SK-N-SH (cell line): ENCODE measurements at regions not wholly inside any gene's neighbourhood (a gene's known extent, or its start where the extent isn't known, plus 50 kb on each side); places are given as distances from the start of the nearest gene placed in this dataset.

Source experiments
- CTCF ChIA-PET: fragments of 300-600, 350-600 bp; formaldehyde crosslinking; extraction: SDS; loops from one replicate; lab custom pipeline; 2021; lab: Yijun Ruan, JAX
- POLR2A ChIA-PET: fragments of 350-600 bp; sonication (Branson Sonifier 250); formaldehyde crosslinking; extraction: SDS; loops from one replicate; lab custom pipeline; 2020; ENCODE audit warnings: antibody characterized with exemption, inconsistent platforms; lab: Yijun Ruan, JAX
- DNase-seq: peaks from one replicate; pipeline ENCODE4 v3.0.0; 2012
- H2AFZ ChIP-seq: fragments of 200-600 bp; sonication (generic); 2 replicates; pipeline ENCODE4 v1.8.1; 2016; ENCODE audit warnings: antibody characterized with exemption, mild to moderate bottlenecking, low read depth
- H3F3A ChIP-seq: fragments of 200-600 bp; sonication (generic); replicated peaks from 2 replicates; pipeline ENCODE3; 2016; ENCODE audit warnings: antibody characterized with exemption, mild to moderate bottlenecking; ENCODE audit not compliant: insufficient read depth
- H3K27ac ChIP-seq, 2 experiments: fragments of 200-500 bp in 1 of 2; fragments of 200-600 bp in 1 of 2; sonication (Bioruptor generic) in 1 of 2; sonication (generic), shearing (Covaris generic) in 1 of 2; 2 replicates each; pipeline versions ENCODE4 v1.5.1 to v1.6.1; 2014 to 2016; ENCODE audit warnings: low read depth in 2 of 2, inconsistent platforms in 1 of 2, low read length in 1 of 2, mild to moderate bottlenecking in 1 of 2, mixed read lengths in 1 of 2
- H3K27me3 ChIP-seq: fragments of 200-600 bp; sonication (generic), shearing (Covaris generic); 2 replicates; pipeline ENCODE4 v1.6.1; 2016; ENCODE audit warnings: mixed run types; ENCODE audit not compliant: insufficient read depth
- H3K36me3 ChIP-seq, 2 experiments: fragments of 200-500 bp in 1 of 2; fragments of 200-600 bp in 1 of 2; sonication (Bioruptor generic) in 1 of 2; sonication (generic) in 1 of 2; replicated peaks in 1 of 2; 2 replicates each; pipeline versions ENCODE3 to v1.5.1; 2014 to 2016; ENCODE audit warnings: low read length in 1 of 2, mild to moderate bottlenecking in 1 of 2; ENCODE audit not compliant: insufficient read depth in 2 of 2, control insufficient read depth in 1 of 2
- H3K4me1 ChIP-seq, 2 experiments: fragments of 200-500 bp in 1 of 2; fragments of 200-600 bp in 1 of 2; sonication (Bioruptor generic) in 1 of 2; sonication (generic), shearing (Covaris generic) in 1 of 2; 2 replicates each; pipeline versions ENCODE4 v1.5.1 to v1.6.1; 2014 to 2016; ENCODE audit warnings: low read depth in 1 of 2, low read length in 1 of 2, mixed run types in 1 of 2; ENCODE audit not compliant: insufficient read depth in 2 of 2, control insufficient read depth in 1 of 2
- H3K4me2 ChIP-seq: fragments of 200-600 bp; sonication (generic), shearing (Covaris generic); 2 replicates; pipeline ENCODE4 v1.6.1; 2017; ENCODE audit warnings: mixed run types
- H3K4me3 ChIP-seq, 2 experiments: fragments of 200-500 bp in 1 of 2; fragments of 200-600 bp in 1 of 2; sonication (Bioruptor generic) in 1 of 2; sonication (generic), shearing (Covaris generic) in 1 of 2; 2 replicates each; pipeline versions ENCODE4 v1.5.1 to v1.8.1; 2014 to 2016; ENCODE audit warnings: low read depth in 2 of 2, inconsistent platforms in 1 of 2, low read length in 1 of 2, mild to moderate bottlenecking in 1 of 2, mixed read lengths in 1 of 2, moderate library complexity in 1 of 2
- H3K79me2 ChIP-seq: fragments of 200-600 bp; sonication (generic); 2 replicates; pipeline ENCODE4 v1.8.1; 2017; ENCODE audit warnings: mild to moderate bottlenecking; ENCODE audit not compliant: insufficient read depth
- H3K9ac ChIP-seq: fragments of 200-600 bp; sonication (generic); 2 replicates; pipeline ENCODE4 v1.6.1; 2017; ENCODE audit warnings: mixed run types
- H3K9me2 ChIP-seq: fragments of 200-600 bp; sonication (generic); 2 replicates; pipeline ENCODE4 v1.6.1; 2017; ENCODE audit warnings: mixed run types
- H3K9me3 ChIP-seq: fragments of 200-600 bp; sonication (generic); 2 replicates; pipeline ENCODE4 v1.6.1; 2017; ENCODE audit warnings: mixed run types, mild to moderate bottlenecking, moderate library complexity
- H4K20me1 ChIP-seq: fragments of 200-600 bp; sonication (generic); 2 replicates; pipeline ENCODE4 v1.6.1; 2017; ENCODE audit warnings: mild to moderate bottlenecking, mixed run types; ENCODE audit not compliant: insufficient read depth
- CHD2 ChIP-seq: fragments of 150-350 bp; IDR thresholded peaks from 2 replicates; pipeline ENCODE4 v1.6.1; 2018; ENCODE audit warnings: low read length; ENCODE audit not compliant: partially characterized antibody
- EP300 ChIP-seq, 2 experiments: IDR thresholded peaks; 2 replicates each; pipeline versions ENCODE4 v1.4.0 to v1.6.1; 2012; ENCODE audit warnings: borderline replicate concordance in 1 of 2, low read depth in 1 of 2, low read length in 1 of 2
- FOSL2 ChIP-seq: IDR thresholded peaks from 2 replicates; pipeline ENCODE4 v1.4.0; 2012; ENCODE audit warnings: low read depth, mild to moderate bottlenecking, moderate library complexity, borderline replicate concordance
- FOXJ3 ChIP-seq: sonication (generic); formaldehyde crosslinking; IDR thresholded peaks from 2 replicates; pipeline ENCODE4 v1.5.1; 2020; ENCODE audit warnings: mild to moderate bottlenecking, missing genetic modification reagents
- FOXM1 ChIP-seq: IDR thresholded peaks from 2 replicates; pipeline ENCODE4 v1.4.0; 2012; ENCODE audit warnings: low read depth, mild to moderate bottlenecking
- GABPA ChIP-seq: IDR thresholded peaks from 2 replicates; pipeline ENCODE4 v1.4.0; 2012; ENCODE audit warnings: low read depth, mild to moderate bottlenecking
- MEF2A ChIP-seq: IDR thresholded peaks from 2 replicates; pipeline ENCODE4 v1.4.0; 2012; ENCODE audit warnings: low read depth, borderline replicate concordance
- NFIC ChIP-seq: IDR thresholded peaks from 2 replicates; pipeline ENCODE4 v1.4.0; 2012; ENCODE audit warnings: borderline replicate concordance
- POLR2AphosphoS5 ChIP-seq: IDR thresholded peaks from 2 replicates; pipeline ENCODE4 v1.6.1; 2012; ENCODE audit warnings: low read depth, low read length
- REST ChIP-seq: IDR thresholded peaks from 2 replicates; pipeline ENCODE4 v1.6.1; 2012; ENCODE audit warnings: mild to moderate bottlenecking, low read depth, low read length, moderate library complexity
- RFX5 ChIP-seq: IDR thresholded peaks from 2 replicates; pipeline ENCODE4 v1.6.1; 2012; ENCODE audit warnings: mild to moderate bottlenecking, improper control_type of control experiment, low read length
- SMC3 ChIP-seq: IDR thresholded peaks from 2 replicates; pipeline ENCODE4 v1.6.1; 2012; ENCODE audit warnings: low read depth, low read length, improper control_type of control experiment
- TEAD4 ChIP-seq: IDR thresholded peaks from 2 replicates; pipeline ENCODE4 v1.4.0; 2012; ENCODE audit warnings: mild to moderate bottlenecking, borderline replicate concordance; ENCODE audit not compliant: insufficient read depth
- USF1 ChIP-seq: IDR thresholded peaks from 2 replicates; pipeline ENCODE4 v1.4.0; 2012; ENCODE audit warnings: low read depth, borderline replicate concordance
- WGBS: methylation state at CpG from one replicate; pipeline ENCODE4 v1.1.6; 2017; ENCODE audit warnings: low lambda C conversion rate; 5-methylcytosine and 5-hydroxymethylcytosine counted together

DNA sequence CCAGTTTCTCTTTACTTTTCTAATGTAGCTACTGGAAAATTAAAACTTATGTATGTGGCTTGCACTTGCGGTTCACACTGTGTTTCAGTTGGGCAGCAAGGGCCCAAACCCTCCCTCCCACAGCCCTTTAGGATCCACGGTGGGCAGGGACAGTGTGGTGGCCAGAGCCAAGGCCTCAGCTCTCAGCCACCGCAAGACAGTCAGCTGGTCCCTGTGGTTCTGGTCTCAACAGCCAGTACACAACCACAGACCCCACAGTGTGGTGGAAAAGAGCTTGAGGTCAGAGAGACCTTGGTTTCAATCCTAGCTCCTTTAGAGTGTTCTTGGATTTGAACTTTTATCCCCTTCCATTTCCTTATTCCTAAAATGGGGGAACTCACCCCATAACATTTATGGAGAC lies 153.0 kb upstream of the SMIM23 start:
- Histone ChIP-seq H3K9me3 (no peaks in the 10 kb centered on the region), H3K36me3 (no peaks in the 10 kb centered on the region), H2AFZ (no peak overlapping the region), H3K27me3 (0 out of 2 replicates have a peak, but pooled peaks cover 9% of the 10 kb centered on the region), H3F3A (no peaks in the 10 kb centered on the region), H3K9ac (no peak overlapping the region), H3K4me3 (no peak overlapping the region), H3K79me2 (no peaks in the 10 kb centered on the region), H3K4me1 (peaks cover 0 to 11% of the 10 kb centered on the region in 2 experiments; a peak in 1 of 4 replicates), H3K9me2 (no peaks in the 10 kb centered on the region), H4K20me1 (no peaks in the 10 kb centered on the region), H3K27ac (no peak overlapping the region), H3K4me2 (no peak overlapping the region)
- 82% methylated on average over 3 of the region's 3 CpGs for WGBS
- DNase-seq, result no peak
- CTCF ChIA-PET, result interaction anchor here (0.7 to 1.5 kb wide), 7 partner anchors 12 to 279 kb away, joined by 3 to 6 read pairs (median 3); partner anchors contain the start of gene FGF18
- POLR2A ChIA-PET, result no interaction called here
- TF ChIP-seq TEAD4 (no peak), FOXM1 (no peak), FOSL2 (no peak), FOXJ3 (CRISPR knock-in tag) (no peak), EP300 (IDR thresholded peaks at IDR 0.05; ENCODE audit: borderline replicate concordance in 1 of 2, low read depth in 1 of 2, low read length in 1 of 2) (no peak), NFIC (no peak), MEF2A (no peak), CHD2 (no peak), REST (no peak), POLR2AphosphoS5 (no peak), GABPA (no peak), USF1 (no peak), RFX5 (no peak), SMC3 (no peak)
